Esophagus squamous epithelium (tissue), 4 donors: ENCODE measurements at regions not wholly inside any gene's neighbourhood (a gene's known extent, or its start where the extent isn't known, plus 50 kb on each side); places are given as distances from the start of the nearest gene placed in this dataset.

ENCODE experiments used
- CTCF ChIP-seq, 6 experiments: fragments of 450-650 bp in 4 of 6; fragments of 200-600 bp in 2 of 6; sonication (generic) in 2 of 6; IDR thresholded peaks; one replicate each; pipeline ENCODE4 v1.5.1; 2016 to 2019; ENCODE audit warnings: antibody characterized with exemption in 6 of 6, mild to moderate bottlenecking in 4 of 6, moderate library complexity in 4 of 6
- POLR2A ChIP-seq, 4 donors: fragments of 450-650 bp; IDR thresholded peaks; one replicate each; pipeline ENCODE4 v1.6.1; 2017; ENCODE audit warnings: antibody characterized with exemption in 4 of 4, mild to moderate bottlenecking in 4 of 4, moderate library complexity in 3 of 4

DNA sequence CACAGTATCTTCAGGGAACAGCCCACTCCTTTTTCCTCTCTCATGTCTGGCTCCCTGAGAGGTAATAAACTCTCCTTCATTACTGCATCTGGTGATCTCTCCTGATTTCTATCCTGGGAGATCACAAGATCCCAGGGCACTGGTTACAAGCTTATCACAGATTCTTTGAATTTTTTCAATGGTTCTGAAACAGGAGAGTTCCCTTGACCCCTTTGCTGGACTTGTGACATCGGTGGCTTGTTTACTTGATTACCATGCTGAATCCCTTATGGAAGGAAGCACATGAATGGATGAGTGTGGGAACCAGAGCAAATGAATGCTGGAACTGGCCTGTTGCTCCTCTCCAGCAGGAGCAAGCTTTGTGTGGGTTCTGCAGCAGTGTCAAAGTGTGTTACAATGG is 67.2 kb upstream of the HNMT start:
- TF ChIP-seq POLR2A (IDR thresholded peaks at IDR 0.05) (no peak), CTCF (IDR thresholded peaks at IDR 0.05) (no peak)
